ENCODE measurements at regions not wholly inside any gene's neighbourhood (a gene's known extent, or its start where the extent isn't known, plus 50 kb on each side); places are given as distances from the start of the nearest gene placed in this dataset.

- TF ChIP-seq CTCF (IDR thresholded peaks at IDR 0.05): no peak
- TF ChIP-seq POLR2A (IDR thresholded peaks at IDR 0.05): no peak
These were observed 335.4 kb downstream of the BCOR start for GRCh38 chrX:39762266-39762841.

All from thyroid gland (tissue), 4 donors.